Thymus (tissue), 11 donors: ENCODE measurements at regions not wholly inside any gene's neighbourhood (a gene's known extent, or its start where the extent isn't known, plus 50 kb on each side); places are given as distances from the start of the nearest gene placed in this dataset.
"Not testable (repeated sequence)": the region's sequence is repeated elsewhere in the genome, so short reads cannot be mapped to it uniquely, and the experiment has no call there.

Source experiments
- DNase-seq, 9 donors: peaks; one replicate each; pipeline ENCODE4 v3.0.0-alpha.2; 2013; ENCODE audit warnings: low spot score in 9 of 9, low read depth in 6 of 9, missing footprints in 1 of 9
- H3K27ac ChIP-seq, 2 donors: one replicate each; pipeline ENCODE4 v1.5.1; 2013; ENCODE audit warnings: control low read depth in 1 of 2, low read depth in 1 of 2, low read length in 1 of 2, mild to moderate bottlenecking in 1 of 2, moderate library complexity in 1 of 2
- H3K27me3 ChIP-seq, 2 donors: one replicate each; pipeline ENCODE4 v1.5.1; 2013; ENCODE audit warnings: low read length in 1 of 2; ENCODE audit not compliant: control insufficient read depth in 2 of 2, insufficient read depth in 1 of 2
- H3K36me3 ChIP-seq, 2 donors: one replicate each; pipeline ENCODE4 v1.5.1; 2013; ENCODE audit warnings: low read length in 1 of 2, mild to moderate bottlenecking in 1 of 2, moderate library complexity in 1 of 2; ENCODE audit not compliant: control insufficient read depth in 2 of 2, insufficient read depth in 2 of 2
- H3K4me1 ChIP-seq, 2 donors: one replicate each; pipeline ENCODE4 v1.5.1; 2013; ENCODE audit warnings: low read length in 2 of 2; ENCODE audit not compliant: control insufficient read depth in 2 of 2, insufficient read depth in 2 of 2
- H3K4me3 ChIP-seq, 2 donors: one replicate each; pipeline ENCODE4 v1.5.1; 2013; ENCODE audit warnings: low read length in 2 of 2, control low read depth in 1 of 2, mild to moderate bottlenecking in 1 of 2
- H3K9me3 ChIP-seq, 2 donors: one replicate each; pipeline ENCODE4 v1.5.1; 2013; ENCODE audit warnings: low read length in 1 of 2, mild to moderate bottlenecking in 1 of 2; ENCODE audit not compliant: control insufficient read depth in 2 of 2, insufficient read depth in 1 of 2
- WGBS: extraction: QIAGEN DNeasy Blood & Tissue Kit; methylation state at CpG from one replicate; pipeline ENCODE4 v1.1.7; 2013; 5-methylcytosine and 5-hydroxymethylcytosine counted together
- donor health status: healthy.

GRCh38 chr15:95629503-95630168 is 700.9 kb upstream of the NR2F2 start:
- H3K4me1 ChIP-seq = peaks cover 0 to 2% of the 10 kb centered on the region in 2 donors
- DNase-seq = no peak
- no peaks in the 10 kb centered on the region for H3K9me3 ChIP-seq
- no peak overlapping the region for H3K27ac ChIP-seq
- H3K36me3 ChIP-seq = no peaks in the 10 kb centered on the region
- H3K4me3 ChIP-seq = no peak overlapping the region
- WGBS = 93% methylated on average over 5 of the region's 5 CpGs
- peaks cover 0 to 2% of the 10 kb centered on the region in 2 donors for H3K27me3 ChIP-seq

GRCh38 chr15:95630683-95631082 is 699.8 kb upstream of the NR2F2 start:
- Histone ChIP-seq H3K9me3 (no peaks in the 10 kb centered on the region), H3K36me3 (no peaks in the 10 kb centered on the region), H3K27me3 (peaks cover 0 to 2% of the 10 kb centered on the region in 2 donors), H3K4me1 (peaks cover 0 to 2% of the 10 kb centered on the region in 2 donors), H3K4me3 (no peak overlapping the region), H3K27ac (no peak overlapping the region)
- no peak for DNase-seq
- 97% methylated on average over 1 of the region's 1 CpG for WGBS

- Histone ChIP-seq H3K27me3 (no peaks in the 10 kb centered on the region), H3K27ac (no peak overlapping the region), H3K36me3 (no peaks in the 10 kb centered on the region), H3K9me3 (no peaks in the 10 kb centered on the region), H3K4me1 (no peaks in the 10 kb centered on the region), H3K4me3 (no peak overlapping the region)
- no peak for DNase-seq
- 85% methylated on average over 2 of the region's 2 CpGs for WGBS
Measured at GRCh38 chr15:95635666-95636065, 694.8 kb upstream of the NR2F2 start.

DNA sequence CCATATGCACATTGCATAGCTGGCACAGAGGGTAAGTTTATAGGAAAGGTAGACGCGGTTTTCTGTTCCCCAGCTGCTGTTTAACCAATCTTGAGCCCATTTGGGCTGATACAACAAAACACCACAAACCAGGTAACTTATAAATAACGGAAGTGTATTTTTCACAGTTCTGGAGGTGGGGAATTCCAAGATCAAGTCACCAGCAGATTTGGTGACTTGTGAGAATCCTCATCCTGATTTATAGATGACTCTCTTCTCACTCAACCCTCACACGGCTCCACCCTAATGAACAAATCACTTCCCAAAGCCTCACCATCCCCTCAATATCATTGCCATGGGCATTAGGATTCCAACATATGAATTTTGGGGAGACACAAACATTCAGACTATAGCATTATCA is 694.4 kb upstream of the NR2F2 start:
- no peaks in the 10 kb centered on the region for H3K27me3 ChIP-seq
- DNase-seq = no peak
- H3K4me3 ChIP-seq = no peak overlapping the region
- H3K36me3 ChIP-seq = no peaks in the 10 kb centered on the region
- H3K9me3 ChIP-seq = no peaks in the 10 kb centered on the region
- WGBS = 78% methylated on average over 4 of the region's 4 CpGs
- no peak overlapping the region for H3K27ac ChIP-seq
- H3K4me1 ChIP-seq = no peaks in the 10 kb centered on the region

DNA sequence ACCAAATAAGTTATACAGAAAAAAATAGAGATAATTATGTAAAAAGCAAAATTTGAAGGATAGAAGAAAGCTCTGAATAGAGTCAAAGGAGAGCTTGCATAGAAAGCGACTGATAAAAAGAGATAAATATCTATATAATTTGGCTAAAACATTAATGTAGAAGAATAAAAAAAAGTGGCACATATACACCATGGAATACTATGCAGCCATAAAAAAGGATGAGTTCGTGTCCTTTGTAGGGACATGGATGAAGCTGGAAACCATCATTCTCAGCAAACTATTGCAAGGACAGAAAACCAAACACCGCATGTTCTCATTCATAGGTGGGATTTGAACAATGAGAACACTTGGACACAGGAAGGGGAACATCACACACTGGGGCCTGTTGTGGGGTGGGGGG is 693.3 kb upstream of the NR2F2 start:
- H3K27me3 ChIP-seq, DNase-seq, H3K36me3 ChIP-seq, H3K4me3 ChIP-seq, H3K9me3 ChIP-seq, H3K27ac ChIP-seq, H3K4me1 ChIP-seq: not testable (repeated sequence)
- 97% methylated on average over 3 of the region's 3 CpGs for WGBS

- no peaks in the 10 kb centered on the region for H3K4me1 ChIP-seq
- DNase-seq = no peak
- WGBS = 97% methylated on average over 4 of the region's 4 CpGs
- H3K27ac ChIP-seq = no peak overlapping the region
- no peak overlapping the region for H3K4me3 ChIP-seq
- no peaks in the 10 kb centered on the region for H3K27me3 ChIP-seq
- no peaks in the 10 kb centered on the region for H3K36me3 ChIP-seq
- no peaks in the 10 kb centered on the region for H3K9me3 ChIP-seq
Measured at GRCh38 chr15:95639208-95639607, 691.3 kb upstream of the NR2F2 start.

- Histone ChIP-seq H3K36me3 (no peaks in the 10 kb centered on the region), H3K4me1 (no peaks in the 10 kb centered on the region), H3K9me3 (no peaks in the 10 kb centered on the region), H3K27me3 (no peaks in the 10 kb centered on the region), H3K4me3 (no peak overlapping the region), H3K27ac (no peak overlapping the region)
- DNase-seq = no peak
- WGBS = 82% methylated on average over 5 of the region's 5 CpGs
Measured at GRCh38 chr15:95644100-95644875, 686.2 kb upstream of the NR2F2 start.

DNA sequence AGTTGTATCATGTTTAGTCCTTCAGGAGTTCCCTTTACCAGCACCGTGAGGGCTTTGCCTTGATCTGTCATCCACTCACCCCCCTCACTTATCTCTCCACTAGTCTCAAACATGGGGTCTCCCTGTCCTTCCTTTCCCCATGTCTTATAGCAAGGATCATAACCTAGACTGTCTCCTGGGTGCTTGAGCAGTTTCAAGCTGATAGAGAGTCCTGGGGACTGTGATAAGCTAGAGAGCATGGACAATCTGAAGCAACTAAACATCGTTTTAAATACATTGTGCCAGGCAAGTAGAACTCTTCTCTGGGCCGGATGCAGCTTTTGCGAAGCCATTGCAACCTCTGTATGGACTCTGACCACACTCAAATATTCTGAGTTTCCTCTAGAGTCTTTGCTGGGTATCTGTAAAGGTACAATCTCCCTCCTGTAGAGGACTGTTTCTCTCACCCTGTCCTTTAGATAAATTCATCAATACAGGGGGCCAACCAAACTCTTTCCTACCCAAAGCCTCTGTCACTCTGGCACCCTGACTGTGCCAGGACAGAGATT is 684.6 kb upstream of the NR2F2 start:
- 84% methylated on average over 4 of the region's 4 CpGs for WGBS
- DNase-seq = no peak
- Histone ChIP-seq H3K4me1 (no peaks in the 10 kb centered on the region), H3K4me3 (no peak overlapping the region), H3K27ac (no peak overlapping the region), H3K36me3 (no peaks in the 10 kb centered on the region), H3K27me3 (no peaks in the 10 kb centered on the region), H3K9me3 (no peaks in the 10 kb centered on the region)

GRCh38 chr15:95646484-95647273 is 683.8 kb upstream of the NR2F2 start:
- no peaks in the 10 kb centered on the region for H3K4me1 ChIP-seq
- no peak for DNase-seq
- no peaks in the 10 kb centered on the region for H3K36me3 ChIP-seq
- H3K9me3 ChIP-seq = no peaks in the 10 kb centered on the region
- WGBS = 93% methylated on average over 8 of the region's 8 CpGs
- H3K27me3 ChIP-seq = no peaks in the 10 kb centered on the region
- no peak overlapping the region for H3K4me3 ChIP-seq
- H3K27ac ChIP-seq = no peak overlapping the region
